ENCODE measurements at regions not wholly inside any gene's neighbourhood (a gene's known extent, or its start where the extent isn't known, plus 50 kb on each side); places are given as distances from the start of the nearest gene placed in this dataset.

DNA sequence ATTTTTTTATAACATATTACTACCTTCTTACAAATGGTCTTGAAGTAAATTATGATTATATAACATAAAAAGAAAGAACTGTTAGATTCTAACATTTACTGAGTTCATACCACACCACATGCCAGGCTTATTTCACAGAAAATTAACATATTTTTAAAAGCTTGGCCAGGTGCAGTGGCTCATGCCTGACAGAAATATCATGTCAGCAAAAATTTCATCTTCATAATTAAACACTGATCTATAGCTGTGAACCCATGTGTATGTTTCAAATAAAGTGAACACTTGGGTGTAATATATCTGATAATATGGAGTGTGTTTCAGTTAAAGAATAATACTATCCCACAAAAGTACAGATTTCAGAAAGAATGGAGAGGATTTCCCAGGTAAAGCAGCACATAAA lies 296.5 kb downstream of the SI start:
- no peak for DNase-seq (ENCODE audit: extremely low read depth, low read depth)
- TF ChIP-seq, protein P1, sequence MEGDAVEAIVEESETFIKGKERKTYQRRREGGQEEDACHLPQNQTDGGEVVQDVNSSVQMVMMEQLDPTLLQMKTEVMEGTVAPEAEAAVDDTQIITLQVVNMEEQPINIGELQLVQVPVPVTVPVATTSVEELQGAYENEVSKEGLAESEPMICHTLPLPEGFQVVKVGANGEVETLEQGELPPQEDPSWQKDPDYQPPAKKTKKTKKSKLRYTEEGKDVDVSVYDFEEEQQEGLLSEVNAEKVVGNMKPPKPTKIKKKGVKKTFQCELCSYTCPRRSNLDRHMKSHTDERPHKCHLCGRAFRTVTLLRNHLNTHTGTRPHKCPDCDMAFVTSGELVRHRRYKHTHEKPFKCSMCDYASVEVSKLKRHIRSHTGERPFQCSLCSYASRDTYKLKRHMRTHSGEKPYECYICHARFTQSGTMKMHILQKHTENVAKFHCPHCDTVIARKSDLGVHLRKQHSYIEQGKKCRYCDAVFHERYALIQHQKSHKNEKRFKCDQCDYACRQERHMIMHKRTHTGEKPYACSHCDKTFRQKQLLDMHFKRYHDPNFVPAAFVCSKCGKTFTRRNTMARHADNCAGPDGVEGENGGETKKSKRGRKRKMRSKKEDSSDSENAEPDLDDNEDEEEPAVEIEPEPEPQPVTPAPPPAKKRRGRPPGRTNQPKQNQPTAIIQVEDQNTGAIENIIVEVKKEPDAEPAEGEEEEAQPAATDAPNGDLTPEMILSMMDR (IDR thresholded peaks at IDR 0.05; ENCODE audit: low read depth, low read length), result no peak

DNA sequence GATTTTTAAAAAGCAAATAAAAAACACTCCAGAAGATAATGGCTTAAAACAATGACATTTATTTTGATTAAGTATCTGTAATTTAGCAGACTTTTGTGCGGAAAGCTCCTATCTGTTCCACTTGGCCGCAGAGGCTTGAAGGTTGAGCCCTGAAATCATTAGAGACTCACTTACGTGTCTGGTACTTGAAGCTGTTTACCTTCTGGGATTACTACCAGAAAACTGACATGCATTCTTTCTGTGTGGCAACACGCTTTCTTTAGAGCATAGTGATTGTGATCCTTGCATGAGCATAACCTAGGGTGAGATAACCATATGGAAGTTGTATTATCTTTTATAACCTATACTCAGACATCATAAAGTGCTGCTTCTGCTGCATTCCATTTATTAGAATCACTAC lies 298.5 kb downstream of the SI start:
- DNase-seq (ENCODE audit: extremely low read depth, low read depth), result no peak
- TF ChIP-seq, protein P1 (IDR thresholded peaks at IDR 0.05; ENCODE audit: low read depth, low read length), result no peak

DNA sequence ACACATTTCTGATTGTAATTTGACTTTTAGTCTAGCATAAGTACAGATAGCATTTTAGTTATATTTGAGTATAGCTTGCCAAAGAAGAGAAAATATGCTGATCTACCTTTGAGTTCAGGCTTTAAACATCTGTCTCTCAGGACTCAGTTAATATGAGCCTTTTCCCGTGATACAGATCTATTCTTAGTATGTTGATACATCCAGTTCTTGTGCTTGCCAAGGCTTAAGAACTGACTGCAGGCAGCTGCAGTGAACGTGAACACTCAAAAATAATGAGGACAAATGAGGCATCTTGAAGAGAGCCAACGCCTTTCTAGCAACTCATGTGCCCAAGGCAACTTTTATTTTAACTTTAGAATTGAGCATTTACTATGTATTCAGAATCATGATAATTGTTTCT lies 325.5 kb downstream of the SI start:
- TF ChIP-seq, protein P1 (IDR thresholded peaks at IDR 0.05; ENCODE audit: low read depth, low read length), result no peak
- DNase-seq (ENCODE audit: extremely low read depth, low read depth), result no peak

DNA sequence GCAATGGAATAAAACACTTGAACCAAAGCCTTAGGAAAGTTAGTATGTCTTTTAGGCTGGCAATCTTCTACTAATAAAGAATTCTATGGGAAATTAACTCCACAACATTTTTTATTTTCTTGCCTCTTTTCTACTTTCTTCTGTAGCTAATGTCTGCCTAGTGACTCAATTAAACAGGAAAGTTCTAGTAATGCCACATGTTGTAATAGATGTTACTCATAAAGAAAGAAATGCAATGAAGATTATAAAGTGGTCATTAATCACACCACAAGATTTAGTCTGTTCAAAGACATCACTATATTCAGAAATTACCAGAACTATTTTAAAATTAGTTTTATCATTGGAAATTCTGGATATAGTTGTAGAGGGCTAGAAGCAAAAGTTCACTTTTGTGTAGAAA lies 329.7 kb downstream of the SI start:
- no peak for DNase-seq (ENCODE audit: extremely low read depth, low read depth)
- TF ChIP-seq, protein P1 (IDR thresholded peaks at IDR 0.05; ENCODE audit: low read depth, low read length), result no peak

DNA sequence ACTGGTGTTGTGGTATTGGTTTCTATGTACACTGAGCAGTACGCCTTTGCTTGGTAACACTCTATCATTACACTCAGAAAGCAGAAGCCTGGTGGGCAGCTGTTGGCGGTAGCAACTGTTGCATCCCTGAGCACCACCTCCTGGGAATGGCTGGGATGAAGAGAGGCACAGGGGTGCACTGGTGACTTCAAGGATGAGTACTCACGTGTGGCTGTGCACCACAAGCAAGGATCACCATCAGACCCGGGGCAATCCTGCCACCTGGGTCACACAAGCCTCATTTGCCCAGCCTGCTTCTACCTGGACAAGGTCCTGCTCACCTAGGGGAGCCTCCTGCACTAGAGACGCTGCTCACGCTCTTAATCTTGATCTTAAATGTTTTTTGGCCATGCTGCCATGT lies 336.4 kb downstream of the SI start:
- no peak for DNase-seq (ENCODE audit: extremely low read depth, low read depth)
- TF ChIP-seq, protein P1 (IDR thresholded peaks at IDR 0.05; ENCODE audit: low read depth, low read length), result no peak

DNA sequence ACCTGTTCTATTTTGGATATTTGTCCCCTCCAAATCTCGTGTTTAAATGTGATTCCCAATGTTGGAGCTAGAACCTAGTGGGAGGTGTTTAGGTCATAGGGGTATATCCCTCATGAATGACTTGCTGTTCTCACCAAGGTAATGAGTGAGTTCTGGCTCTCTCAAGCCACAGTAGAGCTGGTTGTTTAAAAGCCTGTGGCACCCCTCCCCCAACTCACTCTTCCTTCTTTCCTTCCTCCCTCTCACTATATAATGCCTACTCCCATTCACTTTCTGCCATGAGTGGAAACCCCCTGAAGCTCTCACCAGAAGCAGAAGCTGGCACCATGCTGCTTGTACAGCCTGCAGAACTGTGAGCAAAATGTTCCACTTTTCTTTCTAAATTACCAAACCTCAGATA lies 341.1 kb downstream of the SI start:
- TF ChIP-seq, protein P1 (IDR thresholded peaks at IDR 0.05; ENCODE audit: low read depth, low read length), result no peak
- DNase-seq (ENCODE audit: extremely low read depth, low read depth), result no peak

DNA sequence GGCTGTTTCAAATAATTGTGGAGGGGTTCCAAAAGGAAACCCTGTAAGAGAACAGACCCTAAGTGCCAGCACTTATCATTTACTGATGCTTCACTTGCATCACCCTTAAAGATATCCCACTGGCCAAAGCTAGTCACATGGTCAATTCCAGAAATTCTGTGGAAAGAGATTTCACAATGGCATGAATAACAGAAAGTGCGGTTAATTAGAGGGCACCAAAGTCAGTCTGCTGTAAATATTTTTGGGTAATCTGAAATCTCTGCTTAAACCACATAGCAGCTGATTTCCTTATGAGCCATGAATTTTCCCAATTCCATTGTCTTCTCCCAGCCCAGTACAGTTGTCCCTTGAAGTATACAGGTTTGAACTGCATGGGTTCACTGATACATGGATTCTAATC lies 346.1 kb downstream of the SI start:
- TF ChIP-seq, protein P1 (IDR thresholded peaks at IDR 0.05; ENCODE audit: low read depth, low read length), result no peak

More for the DNA sequence above, 346.1 kb downstream of the SI start:
- no peak for DNase-seq (ENCODE audit: extremely low read depth, low read depth)

Data from AG09319 (cell line).